Uterus (tissue), 3 donors: ENCODE measurements at regions not wholly inside any gene's neighbourhood (a gene's known extent, or its start where the extent isn't known, plus 50 kb on each side); places are given as distances from the start of the nearest gene placed in this dataset.

Experiments used
- DNase-seq, 2 donors: peaks; one replicate each; pipeline ENCODE4 v3.0.0-alpha.2; 2019 to 2020
- H3K27ac ChIP-seq, 2 donors: fragments of 200-600 bp; sonication (generic); 1 replicate in 1 of 2; 2 replicates in 1 of 2; pipeline ENCODE4 v1.5.1; 2016 to 2018
- H3K27me3 ChIP-seq, 2 donors: fragments of 200-600 bp; sonication (generic); one replicate each; pipeline ENCODE4 v1.5.1; 2018 to 2019; ENCODE audit warnings: control low read depth in 1 of 2
- H3K36me3 ChIP-seq, 2 donors: fragments of 200-600 bp; sonication (generic); one replicate each; pipeline ENCODE4 v1.5.1; 2019; ENCODE audit warnings: control low read depth in 1 of 2
- H3K4me1 ChIP-seq, 2 donors: fragments of 200-600 bp; sonication (generic); one replicate each; pipeline ENCODE4 v1.5.1; 2018 to 2019; ENCODE audit warnings: control low read depth in 1 of 2
- H3K4me3 ChIP-seq, 2 donors: fragments of 200-600 bp; sonication (generic); 1 replicate in 1 of 2; 2 replicates in 1 of 2; pipeline ENCODE4 v1.5.1; 2018 to 2019; ENCODE audit warnings: mild to moderate bottlenecking in 1 of 2
- H3K9me3 ChIP-seq, 2 donors: fragments of 200-600 bp; sonication (generic); one replicate each; pipeline ENCODE4 v1.5.1; 2019; ENCODE audit warnings: control low read depth in 1 of 2
- POLR2A ChIP-seq, 2 donors: fragments of 450-650 bp; IDR thresholded peaks; one replicate each; pipeline ENCODE4 v1.6.1; 2016; ENCODE audit warnings: antibody characterized with exemption in 2 of 2, mild to moderate bottlenecking in 1 of 2, moderate library complexity in 1 of 2
- intact Hi-C: fragments of 100-400 bp; cut with DNase I; formaldehyde crosslinking; loops from one replicate; pipeline ENCODE4 v1.15.1; 2023; ENCODE audit warnings: low total_unique reads
- TF ChIP-seq, protein P1 (sequence below), 4 experiments: fragments of 200-600 bp in 2 of 4; fragments of 450-650 bp in 2 of 4; sonication (generic) in 2 of 4; IDR thresholded peaks; one replicate each; pipeline ENCODE4 v1.5.1; 2016 to 2019; ENCODE audit warnings: antibody characterized with exemption in 4 of 4, mild to moderate bottlenecking in 2 of 4, moderate library complexity in 1 of 4
- donor health status: DM: yes; HTN: yes; CAD: no.

- Histone ChIP-seq H3K36me3 (no peaks in the 10 kb centered on the region), H3K9me3 (no peaks in the 10 kb centered on the region), H3K27me3 (no peaks in the 10 kb centered on the region), H3K4me1 (no peaks in the 10 kb centered on the region), H3K27ac (no peak overlapping the region), H3K4me3 (no peak overlapping the region)
- TF ChIP-seq, protein P1, sequence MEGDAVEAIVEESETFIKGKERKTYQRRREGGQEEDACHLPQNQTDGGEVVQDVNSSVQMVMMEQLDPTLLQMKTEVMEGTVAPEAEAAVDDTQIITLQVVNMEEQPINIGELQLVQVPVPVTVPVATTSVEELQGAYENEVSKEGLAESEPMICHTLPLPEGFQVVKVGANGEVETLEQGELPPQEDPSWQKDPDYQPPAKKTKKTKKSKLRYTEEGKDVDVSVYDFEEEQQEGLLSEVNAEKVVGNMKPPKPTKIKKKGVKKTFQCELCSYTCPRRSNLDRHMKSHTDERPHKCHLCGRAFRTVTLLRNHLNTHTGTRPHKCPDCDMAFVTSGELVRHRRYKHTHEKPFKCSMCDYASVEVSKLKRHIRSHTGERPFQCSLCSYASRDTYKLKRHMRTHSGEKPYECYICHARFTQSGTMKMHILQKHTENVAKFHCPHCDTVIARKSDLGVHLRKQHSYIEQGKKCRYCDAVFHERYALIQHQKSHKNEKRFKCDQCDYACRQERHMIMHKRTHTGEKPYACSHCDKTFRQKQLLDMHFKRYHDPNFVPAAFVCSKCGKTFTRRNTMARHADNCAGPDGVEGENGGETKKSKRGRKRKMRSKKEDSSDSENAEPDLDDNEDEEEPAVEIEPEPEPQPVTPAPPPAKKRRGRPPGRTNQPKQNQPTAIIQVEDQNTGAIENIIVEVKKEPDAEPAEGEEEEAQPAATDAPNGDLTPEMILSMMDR (IDR thresholded peaks at IDR 0.05), result no peak
- no peak for TF ChIP-seq POLR2A (IDR thresholded peaks at IDR 0.05)
- intact Hi-C loops, result no loop called here
- no peak for DNase-seq
These were observed 100.6 kb upstream of the SLC24A5 start for GRCh38 chr15:48020166-48020565.

DNA sequence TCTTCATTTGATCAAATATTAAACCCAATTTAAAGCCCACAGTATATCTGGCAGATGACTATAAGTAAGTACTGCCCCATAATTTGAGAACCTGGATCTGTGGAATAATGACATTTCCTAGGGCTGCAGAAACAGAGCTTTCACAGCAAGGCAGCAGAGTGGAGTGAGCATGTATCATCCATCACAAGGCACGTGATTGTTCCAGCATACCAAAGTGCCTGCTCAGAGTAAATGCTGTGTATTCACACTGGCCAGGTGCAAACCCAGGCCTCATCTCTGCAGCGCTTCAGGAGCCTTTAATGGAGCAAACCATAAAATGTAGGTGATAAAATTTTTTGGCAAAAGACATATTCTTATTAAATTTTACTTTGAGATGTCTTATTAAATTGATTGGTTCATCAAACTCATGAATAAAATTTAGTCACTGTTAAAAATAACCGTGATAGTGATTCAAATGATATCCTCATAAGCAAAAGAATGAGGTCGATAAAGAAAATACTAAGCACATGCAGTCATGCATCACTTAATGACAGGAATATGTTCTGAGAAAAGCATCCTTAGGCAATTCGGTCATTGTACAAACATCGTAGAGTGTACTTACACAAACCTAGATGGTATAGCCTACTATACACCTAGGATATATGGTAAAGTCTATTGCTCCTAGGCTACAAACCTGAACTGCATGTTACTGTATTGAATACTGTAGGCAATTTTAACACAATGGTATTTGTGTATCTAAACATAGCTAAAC is 99.3 kb upstream of the SLC24A5 start:
- TF ChIP-seq, protein P1 (IDR thresholded peaks at IDR 0.05), result no peak
- TF ChIP-seq POLR2A (IDR thresholded peaks at IDR 0.05), result no peak
- H3K36me3 ChIP-seq, result no peaks in the 10 kb centered on the region
- intact Hi-C loops, result no loop called here

GRCh38 chr15:48025118-48025517 is 95.7 kb upstream of the SLC24A5 start:
- no peak for TF ChIP-seq POLR2A (IDR thresholded peaks at IDR 0.05)
- TF ChIP-seq, protein P1 (IDR thresholded peaks at IDR 0.05), result no peak
- intact Hi-C loops, result no loop called here
- Histone ChIP-seq H3K27me3 (no peaks in the 10 kb centered on the region), H3K4me3 (no peak overlapping the region), H3K9me3 (no peaks in the 10 kb centered on the region), H3K4me1 (no peaks in the 10 kb centered on the region), H3K27ac (no peak overlapping the region), H3K36me3 (no peaks in the 10 kb centered on the region)
- no peak for DNase-seq

More for the DNA sequence above, 99.3 kb upstream of the SLC24A5 start:
- H3K27me3 ChIP-seq, result no peaks in the 10 kb centered on the region
- H3K4me3 ChIP-seq, result no peak overlapping the region
- no peaks in the 10 kb centered on the region for H3K9me3 ChIP-seq
- no peak for DNase-seq
- no peak overlapping the region for H3K27ac ChIP-seq
- no peaks in the 10 kb centered on the region for H3K4me1 ChIP-seq

- DNase-seq, result no peak
- Histone ChIP-seq H3K27ac (no peak overlapping the region), H3K36me3 (no peaks in the 10 kb centered on the region), H3K27me3 (no peaks in the 10 kb centered on the region), H3K9me3 (no peaks in the 10 kb centered on the region), H3K4me3 (no peak overlapping the region), H3K4me1 (no peaks in the 10 kb centered on the region)
- no peak for TF ChIP-seq POLR2A (IDR thresholded peaks at IDR 0.05)
- TF ChIP-seq, protein P1 (IDR thresholded peaks at IDR 0.05), result no peak
- intact Hi-C loops, result no loop called here
These were observed 92.1 kb upstream of the SLC24A5 start for GRCh38 chr15:48028712-48029111.

GRCh38 chr15:48029642-48030041 is 91.1 kb upstream of the SLC24A5 start:
- no peak for TF ChIP-seq POLR2A (IDR thresholded peaks at IDR 0.05)
- TF ChIP-seq, protein P1 (IDR thresholded peaks at IDR 0.05), result no peak
- Histone ChIP-seq H3K4me1 (no peaks in the 10 kb centered on the region), H3K36me3 (no peaks in the 10 kb centered on the region), H3K4me3 (no peak overlapping the region), H3K27ac (no peak overlapping the region), H3K9me3 (no peaks in the 10 kb centered on the region), H3K27me3 (no peaks in the 10 kb centered on the region)
- intact Hi-C loops, result no loop called here
- DNase-seq, result no peak
